ENCODE measurements at regions not wholly inside any gene's neighbourhood (a gene's known extent, or its start where the extent isn't known, plus 50 kb on each side); places are given as distances from the start of the nearest gene placed in this dataset.

GRCh38 chr2:2577407-2577831 is 246.3 kb upstream of the MYT1L start:
- CTCF ChIA-PET = no interaction called here

More at GRCh38 chr2:2577407-2577831, 246.3 kb upstream of the MYT1L start:
- Histone ChIP-seq H3K36me3 (ENCODE audit: control insufficient read depth, insufficient read depth, low read length) (no peaks in the 10 kb centered on the region), H4K20me1 (ENCODE audit: insufficient read depth, low read length) (no peaks in the 10 kb centered on the region), H2AK9ac (replicated peaks; ENCODE audit: low read depth, low read length, poor library complexity) (no peak overlapping the region), H3K4me3 (ENCODE audit: insufficient read depth, low read depth, low read length) (no peak overlapping the region), H2BK20ac (ENCODE audit: low read depth, low read length) (no peak overlapping the region), H2BK15ac (ENCODE audit: low read depth, low read length) (no peak overlapping the region), H3K27ac (ENCODE audit: insufficient read depth, low read length) (no peak overlapping the region), H3K9me3 (ENCODE audit: control insufficient read depth, insufficient read depth, low read length) (peaks cover 41% of the 10 kb centered on the region), H3K4me1 (ENCODE audit: control insufficient read depth, insufficient read depth, low read length) (no peaks in the 10 kb centered on the region), H4K5ac (ENCODE audit: low read depth, low read length) (no peak overlapping the region), H4K91ac (ENCODE audit: insufficient read depth, low read depth, low read length) (no peak overlapping the region), H3K18ac (ENCODE audit: low read depth, low read length) (no peak overlapping the region), H3K14ac (replicated peaks; ENCODE audit: low read depth, low read length) (no peak overlapping the region), H3K9me1 (ENCODE audit: insufficient read depth, low read length) (no peaks in the 10 kb centered on the region), H3K56ac (ENCODE audit: extremely low read depth, insufficient read depth, low read length) (no peak overlapping the region), H2AK5ac (ENCODE audit: low read depth, low read length) (no peak overlapping the region), H3K27me3 (ENCODE audit: control insufficient read depth, insufficient read depth, low read length) (no peaks in the 10 kb centered on the region), H4K8ac (ENCODE audit: low read depth in 2 of 2, low read length in 2 of 2) (no peak overlapping the region), H3K23ac (ENCODE audit: low read depth, low read length) (no peak overlapping the region), H3K4me2 (ENCODE audit: low read depth, low read length) (no peak overlapping the region), H2AFZ (replicated peaks; ENCODE audit: low read length, poor library complexity) (no peak overlapping the region), H2BK5ac (ENCODE audit: low read depth, low read length, poor library complexity, severe bottlenecking) (no peak overlapping the region), H3K79me1 (ENCODE audit: low read depth in 1 of 2, low read length in 2 of 2) (no peaks in the 10 kb centered on the region), H3K4ac (ENCODE audit: low read depth, low read length) (no peak overlapping the region), H2BK120ac (ENCODE audit: low read depth, low read length) (no peak overlapping the region), H3K9ac (ENCODE audit: low read depth, low read length) (no peak overlapping the region)
- TF ChIP-seq, protein P1, sequence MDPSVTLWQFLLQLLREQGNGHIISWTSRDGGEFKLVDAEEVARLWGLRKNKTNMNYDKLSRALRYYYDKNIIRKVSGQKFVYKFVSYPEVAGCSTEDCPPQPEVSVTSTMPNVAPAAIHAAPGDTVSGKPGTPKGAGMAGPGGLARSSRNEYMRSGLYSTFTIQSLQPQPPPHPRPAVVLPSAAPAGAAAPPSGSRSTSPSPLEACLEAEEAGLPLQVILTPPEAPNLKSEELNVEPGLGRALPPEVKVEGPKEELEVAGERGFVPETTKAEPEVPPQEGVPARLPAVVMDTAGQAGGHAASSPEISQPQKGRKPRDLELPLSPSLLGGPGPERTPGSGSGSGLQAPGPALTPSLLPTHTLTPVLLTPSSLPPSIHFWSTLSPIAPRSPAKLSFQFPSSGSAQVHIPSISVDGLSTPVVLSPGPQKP (IDR thresholded peaks at IDR 0.05; ENCODE audit: borderline replicate concordance, low read depth, low read length) = no peak
- no peak for TF ChIP-seq RFX5 (IDR thresholded peaks at IDR 0.05; ENCODE audit: low read depth, low read length)
- TF ChIP-seq CHD1 (IDR thresholded peaks at IDR 0.05; ENCODE audit: low read depth, low read length) = no peak
- no peak for TF ChIP-seq CEBPB (IDR thresholded peaks at IDR 0.05; ENCODE audit: low read depth, low read length)
- TF ChIP-seq BHLHE40 (IDR thresholded peaks at IDR 0.05; ENCODE audit: low read depth, low read length) = no peak
- no peak for TF ChIP-seq MXI1 (IDR thresholded peaks at IDR 0.05; ENCODE audit: borderline replicate concordance, low read depth, low read length)
- no peak for TF ChIP-seq CTCF (conservative IDR thresholded peaks at IDR 0.05; ENCODE audit: low read depth, low read length)
- no peak for TF ChIP-seq RAD21 (IDR thresholded peaks at IDR 0.05; ENCODE audit: low read length)
- no peak for TF ChIP-seq USF2 (IDR thresholded peaks at IDR 0.05; ENCODE audit: low read depth, low read length)
- no peak for TF ChIP-seq SMC3 (IDR thresholded peaks at IDR 0.05; ENCODE audit: low read depth, low read length)
- TF ChIP-seq NFE2L2 (IDR thresholded peaks at IDR 0.05; ENCODE audit: low read depth, low read length) = no peak
- TF ChIP-seq MAFK (IDR thresholded peaks at IDR 0.05; ENCODE audit: low read depth, low read length) = no peak
- TF ChIP-seq POLR2A (IDR thresholded peaks at IDR 0.05; ENCODE audit: low read depth, low read length) = no peak
- no peak for TF ChIP-seq FOS (IDR thresholded peaks at IDR 0.05; ENCODE audit: low read depth, low read length)
- TF ChIP-seq MAZ (IDR thresholded peaks at IDR 0.05; ENCODE audit: borderline replicate concordance, low read depth, low read length) = no peak
- no peak for TF ChIP-seq RCOR1 (IDR thresholded peaks at IDR 0.05; ENCODE audit: insufficient replicate concordance, low read length)
- in situ Hi-C loops (cut with MboI; ENCODE audit: low sequenced_read_pairs) = no loop called here
- dilution Hi-C loops (cut with HindIII; ENCODE audit: low sequenced_read_pairs, unreplicated experiment) = no loop called here
- WGBS, 2 experiments (ENCODE audit: extremely low coverage in 2 of 2, insufficient read length in 1 of 2) = 50% methylated on average over 2 of the region's 17 CpGs; no CpG with 5 or more reads in 1 of the 2 experiments
- BruUV-seq (replicated peaks) = no TSS peak
- intact Hi-C loops (cut with micrococcal nuclease) = no loop called here
- POLR2A ChIA-PET (ENCODE audit: unreplicated experiment) = no interaction called here
- DNase-seq (no peak), ATAC-seq (ENCODE audit: low read depth) (no peak)
